HEK293 (cell line): ENCODE measurements at regions not wholly inside any gene's neighbourhood (a gene's known extent, or its start where the extent isn't known, plus 50 kb on each side); places are given as distances from the start of the nearest gene placed in this dataset.

Experiments used
- CTCF ChIA-PET: fragments of 350-600 bp; formaldehyde crosslinking; extraction: SDS; loops from one replicate; lab custom pipeline; 2021; ENCODE audit warnings: antibody characterized with exemption; lab: Yijun Ruan, JAX
- POLR2A ChIA-PET: fragments of 300-600 bp; formaldehyde crosslinking; extraction: SDS; loops from one replicate; lab custom pipeline; 2020; ENCODE audit warnings: antibody characterized with exemption, inconsistent platforms; lab: Yijun Ruan, JAX
- H3K27ac ChIP-seq: fragments of 200-500 bp; sonication (Bioruptor generic); 2 replicates; pipeline ENCODE4 v1.5.1; 2014; ENCODE audit warnings: low read depth, low read length, control low read depth, inconsistent platforms; ENCODE audit errors: extremely low read depth
- H3K36me3 ChIP-seq, 2 experiments: fragments of 200-500 bp in 1 of 2; sonication (Bioruptor generic) in 1 of 2; 1 replicate in 1 of 2; 2 replicates in 1 of 2; pipeline ENCODE4 v1.5.1; 2014 to 2017; ENCODE audit warnings: inconsistent platforms in 2 of 2, low read length in 2 of 2; ENCODE audit not compliant: control insufficient read depth in 2 of 2, insufficient read depth in 1 of 2
- H3K4me1 ChIP-seq: fragments of 200-500 bp; sonication (Bioruptor generic); 2 replicates; pipeline ENCODE4 v1.5.1; 2014; ENCODE audit warnings: mild to moderate bottlenecking, low read length, inconsistent platforms; ENCODE audit not compliant: control insufficient read depth, insufficient read depth
- H3K4me3 ChIP-seq: 2 replicates; pipeline ENCODE4 v1.5.1; 2011; ENCODE audit warnings: low read depth, mild to moderate bottlenecking, control low read depth, low read length, moderate library complexity
- H3K9me3 ChIP-seq: fragments of 200-500 bp; sonication (Bioruptor generic); 2 replicates; pipeline ENCODE4 v1.5.1; 2014; ENCODE audit warnings: low read depth, low read length, inconsistent platforms; ENCODE audit not compliant: control insufficient read depth, insufficient read depth
- BCL11B ChIP-seq: fragments of 450-650 bp; formaldehyde crosslinking; IDR thresholded peaks from 2 replicates; pipeline ENCODE4 v1.5.1; 2016; ENCODE audit warnings: low read depth, missing biosample characterization, missing genetic modification characterization
- FEZF1 ChIP-seq: fragments of 450-650 bp; formaldehyde crosslinking; IDR thresholded peaks from 2 replicates; pipeline ENCODE4 v1.5.1; 2016; ENCODE audit warnings: missing biosample characterization, missing genetic modification characterization
- RBAK ChIP-seq: fragments of 450-650 bp; formaldehyde crosslinking; IDR thresholded peaks from 2 replicates; pipeline ENCODE4 v1.5.1; 2016; ENCODE audit warnings: missing biosample characterization, missing genetic modification characterization
- SCRT2 ChIP-seq: fragments of 450-650 bp; formaldehyde crosslinking; IDR thresholded peaks from 2 replicates; pipeline ENCODE4 v1.5.1; 2016; ENCODE audit warnings: missing biosample characterization, missing genetic modification characterization
- SETDB1 ChIP-seq: IDR thresholded peaks from one replicate; pipeline ENCODE4 v1.6.1; 2017; ENCODE audit warnings: mild to moderate bottlenecking, low read length, moderate library complexity, mixed read lengths; ENCODE audit not compliant: insufficient read length
- SP2 ChIP-seq: fragments of 450-650 bp; formaldehyde crosslinking; IDR thresholded peaks from 2 replicates; pipeline ENCODE4 v1.5.1; 2016; ENCODE audit warnings: missing biosample characterization, missing genetic modification characterization
- TRIM28 ChIP-seq: IDR thresholded peaks from 2 replicates; pipeline ENCODE4 v1.6.1; 2011; ENCODE audit warnings: low read length, control low read depth, borderline replicate concordance
- ZBTB48 ChIP-seq: fragments of 450-650 bp; formaldehyde crosslinking; IDR thresholded peaks from 2 replicates; pipeline ENCODE4 v1.5.1; 2016; ENCODE audit warnings: missing biosample characterization, missing genetic modification characterization
- ZBTB7A ChIP-seq: fragments of 450-650 bp; formaldehyde crosslinking; IDR thresholded peaks from 2 replicates; pipeline ENCODE4 v1.5.1; 2016; ENCODE audit warnings: low read depth, missing biosample characterization, missing genetic modification characterization
- ZFP37 ChIP-seq: fragments of 450-650 bp; formaldehyde crosslinking; IDR thresholded peaks from 2 replicates; pipeline ENCODE4 v1.5.1; 2016; ENCODE audit warnings: missing biosample characterization, missing genetic modification characterization
- ZFP41 ChIP-seq: fragments of 450-650 bp; formaldehyde crosslinking; IDR thresholded peaks from 2 replicates; pipeline ENCODE4 v1.5.1; 2016; ENCODE audit warnings: missing biosample characterization, missing genetic modification characterization, borderline replicate concordance
- ZNF114 ChIP-seq: fragments of 450-650 bp; formaldehyde crosslinking; IDR thresholded peaks from 2 replicates; pipeline ENCODE4 v1.5.0; 2017; ENCODE audit warnings: missing biosample characterization, missing genetic modification characterization
- ZNF140 ChIP-seq: fragments of 450-650 bp; formaldehyde crosslinking; IDR thresholded peaks from 2 replicates; pipeline ENCODE4 v1.5.1; 2016; ENCODE audit warnings: missing biosample characterization, missing genetic modification characterization
- ZNF23 ChIP-seq: fragments of 450-650 bp; formaldehyde crosslinking; IDR thresholded peaks from 2 replicates; pipeline ENCODE4 v1.5.1; 2016; ENCODE audit warnings: missing biosample characterization, missing genetic modification characterization, borderline replicate concordance
- ZNF24 ChIP-seq: fragments of 450-650 bp; formaldehyde crosslinking; IDR thresholded peaks from 2 replicates; pipeline ENCODE4 v1.5.1; 2016; ENCODE audit warnings: missing biosample characterization, missing genetic modification characterization
- ZNF274 ChIP-seq, 2 experiments: fragments of 200-500 bp in 1 of 2; fragments of 450-650 bp in 1 of 2; sonication (Bioruptor generic) in 1 of 2; formaldehyde crosslinking in 1 of 2; IDR thresholded peaks; 2 replicates each; pipeline versions ENCODE4 v1.5.1 to v1.6.1; 2014 to 2016; ENCODE audit warnings: borderline replicate concordance in 1 of 2, inconsistent platforms in 1 of 2, low read length in 1 of 2, missing biosample characterization in 1 of 2, missing genetic modification characterization in 1 of 2
- ZNF335 ChIP-seq: fragments of 450-650 bp; formaldehyde crosslinking; conservative IDR thresholded peaks from 2 replicates; pipeline ENCODE4 v1.5.1; 2016; ENCODE audit warnings: missing biosample characterization, missing genetic modification characterization
- ZNF544 ChIP-seq: fragments of 450-650 bp; formaldehyde crosslinking; IDR thresholded peaks from 2 replicates; pipeline ENCODE4 v1.5.0; 2017; ENCODE audit warnings: missing biosample characterization, missing genetic modification characterization
- ZNF571 ChIP-seq: fragments of 450-650 bp; formaldehyde crosslinking; IDR thresholded peaks from 2 replicates; pipeline ENCODE4 v1.5.0; 2017; ENCODE audit warnings: missing biosample characterization, missing genetic modification characterization
- ZNF600 ChIP-seq: fragments of 450-650 bp; formaldehyde crosslinking; IDR thresholded peaks from 2 replicates; pipeline ENCODE4 v1.5.1; 2016; ENCODE audit warnings: missing biosample characterization, missing genetic modification characterization
- ZNF707 ChIP-seq: fragments of 450-650 bp; formaldehyde crosslinking; IDR thresholded peaks from 2 replicates; pipeline ENCODE4 v1.5.1; 2016; ENCODE audit warnings: missing biosample characterization, missing genetic modification characterization
- ZNF843 ChIP-seq: fragments of 450-650 bp; formaldehyde crosslinking; IDR thresholded peaks from 2 replicates; pipeline ENCODE4 v1.5.1; 2016; ENCODE audit warnings: missing biosample characterization, missing genetic modification characterization
- TF ChIP-seq, protein P1 (sequence below): fragments of 450-650 bp; formaldehyde crosslinking; IDR thresholded peaks from 2 replicates; pipeline ENCODE4 v1.5.1; 2017; ENCODE audit warnings: missing biosample characterization, missing genetic modification characterization
- TF ChIP-seq, protein P2 (sequence below): fragments of 450-650 bp; formaldehyde crosslinking; conservative IDR thresholded peaks from 2 replicates; pipeline ENCODE4 v1.5.1; 2016; ENCODE audit warnings: low read depth, missing biosample characterization, missing genetic modification characterization

GRCh38 chr1:99083338-99083737 lies 78.7 kb upstream of the PLPPR5 start:
- TF ChIP-seq ZNF24 (tag by site-specific recombination) (no peak), ZNF335 (tag by site-specific recombination) (no peak)
- CTCF ChIA-PET: no interaction called here

GRCh38 chr1:99084562-99084961 lies 79.9 kb upstream of the PLPPR5 start:
- ChIA-PET POLR2A (no interaction called here), CTCF (no interaction called here)
- Histone ChIP-seq H3K4me1 (no peaks in the 10 kb centered on the region), H3K4me3 (no peak overlapping the region), H3K36me3 (no peaks in the 10 kb centered on the region), H3K27ac (no peak overlapping the region), H3K9me3 (no peaks in the 10 kb centered on the region)
- TF ChIP-seq SCRT2 (tag by site-specific recombination) (no peak), ZNF114 (tag by site-specific recombination) (no peak), TRIM28 (no peak), ZFP37 (tag by site-specific recombination) (no peak), ZNF571 (tag by site-specific recombination) (no peak)

More at GRCh38 chr1:99083338-99083737, 78.7 kb upstream of the PLPPR5 start:
- Histone ChIP-seq H3K4me1 (no peaks in the 10 kb centered on the region), H3K9me3 (no peaks in the 10 kb centered on the region), H3K4me3 (no peak overlapping the region), H3K36me3 (no peaks in the 10 kb centered on the region), H3K27ac (no peak overlapping the region)
- POLR2A ChIA-PET: no interaction called here

- Histone ChIP-seq H3K36me3 (no peaks in the 10 kb centered on the region), H3K4me1 (no peaks in the 10 kb centered on the region), H3K9me3 (no peaks in the 10 kb centered on the region), H3K4me3 (no peak overlapping the region), H3K27ac (no peak overlapping the region)
- ChIA-PET POLR2A (no interaction called here), CTCF (no interaction called here)
- TF ChIP-seq ZNF23 (tag by site-specific recombination) (no peak), ZNF274 (IDR thresholded peaks at IDR 0.05; ENCODE audit: low read length) (no peak), ZNF274 (tag by site-specific recombination; IDR thresholded peaks at IDR 0.05; ENCODE audit: borderline replicate concordance) (no peak), ZNF544 (no peak), ZNF707 (tag by site-specific recombination) (no peak), FEZF1 (tag by site-specific recombination) (no peak), ZFP41 (tag by site-specific recombination) (no peak)
These were observed 81.4 kb upstream of the PLPPR5 start for GRCh38 chr1:99086057-99086456.

DNA sequence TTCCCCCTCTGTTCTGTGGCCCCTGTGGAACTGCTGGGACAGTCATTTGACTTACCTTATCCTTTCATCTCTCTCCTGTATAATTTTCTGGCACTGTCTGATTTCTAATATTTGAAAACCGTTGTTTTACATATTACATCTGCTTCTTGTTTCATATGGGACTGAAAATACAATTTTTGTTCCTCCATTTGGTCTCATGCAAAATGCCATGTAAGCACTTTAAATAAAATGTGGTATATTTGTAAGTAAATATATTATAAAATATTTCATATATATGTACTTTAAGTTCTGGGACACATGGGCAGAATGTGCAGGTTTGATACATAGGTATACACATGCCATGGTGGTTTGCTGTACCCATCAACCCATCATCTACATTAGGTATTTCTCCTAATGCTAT lies 93.9 kb upstream of the PLPPR5 start:
- Histone ChIP-seq H3K27ac (no peak overlapping the region), H3K9me3 (no peaks in the 10 kb centered on the region), H3K4me3 (no peak overlapping the region), H3K4me1 (no peaks in the 10 kb centered on the region), H3K36me3 (no peaks in the 10 kb centered on the region)
- POLR2A ChIA-PET: no interaction called here
- CTCF ChIA-PET: no interaction called here
- TF ChIP-seq ZNF843 (no peak), BCL11B (tag by site-specific recombination) (no peak), ZNF600 (tag by site-specific recombination) (no peak), SETDB1 (no peak), SP2 (tag by site-specific recombination) (no peak), ZNF140 (tag by site-specific recombination) (no peak), ZBTB48 (tag by site-specific recombination) (no peak), ZBTB7A (tag by site-specific recombination) (no peak), RBAK (no peak)
- TF ChIP-seq, protein P1, sequence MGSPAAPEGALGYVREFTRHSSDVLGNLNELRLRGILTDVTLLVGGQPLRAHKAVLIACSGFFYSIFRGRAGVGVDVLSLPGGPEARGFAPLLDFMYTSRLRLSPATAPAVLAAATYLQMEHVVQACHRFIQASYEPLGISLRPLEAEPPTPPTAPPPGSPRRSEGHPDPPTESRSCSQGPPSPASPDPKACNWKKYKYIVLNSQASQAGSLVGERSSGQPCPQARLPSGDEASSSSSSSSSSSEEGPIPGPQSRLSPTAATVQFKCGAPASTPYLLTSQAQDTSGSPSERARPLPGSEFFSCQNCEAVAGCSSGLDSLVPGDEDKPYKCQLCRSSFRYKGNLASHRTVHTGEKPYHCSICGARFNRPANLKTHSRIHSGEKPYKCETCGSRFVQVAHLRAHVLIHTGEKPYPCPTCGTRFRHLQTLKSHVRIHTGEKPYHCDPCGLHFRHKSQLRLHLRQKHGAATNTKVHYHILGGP (tag by site-specific recombination): no peak
- TF ChIP-seq, protein P2, sequence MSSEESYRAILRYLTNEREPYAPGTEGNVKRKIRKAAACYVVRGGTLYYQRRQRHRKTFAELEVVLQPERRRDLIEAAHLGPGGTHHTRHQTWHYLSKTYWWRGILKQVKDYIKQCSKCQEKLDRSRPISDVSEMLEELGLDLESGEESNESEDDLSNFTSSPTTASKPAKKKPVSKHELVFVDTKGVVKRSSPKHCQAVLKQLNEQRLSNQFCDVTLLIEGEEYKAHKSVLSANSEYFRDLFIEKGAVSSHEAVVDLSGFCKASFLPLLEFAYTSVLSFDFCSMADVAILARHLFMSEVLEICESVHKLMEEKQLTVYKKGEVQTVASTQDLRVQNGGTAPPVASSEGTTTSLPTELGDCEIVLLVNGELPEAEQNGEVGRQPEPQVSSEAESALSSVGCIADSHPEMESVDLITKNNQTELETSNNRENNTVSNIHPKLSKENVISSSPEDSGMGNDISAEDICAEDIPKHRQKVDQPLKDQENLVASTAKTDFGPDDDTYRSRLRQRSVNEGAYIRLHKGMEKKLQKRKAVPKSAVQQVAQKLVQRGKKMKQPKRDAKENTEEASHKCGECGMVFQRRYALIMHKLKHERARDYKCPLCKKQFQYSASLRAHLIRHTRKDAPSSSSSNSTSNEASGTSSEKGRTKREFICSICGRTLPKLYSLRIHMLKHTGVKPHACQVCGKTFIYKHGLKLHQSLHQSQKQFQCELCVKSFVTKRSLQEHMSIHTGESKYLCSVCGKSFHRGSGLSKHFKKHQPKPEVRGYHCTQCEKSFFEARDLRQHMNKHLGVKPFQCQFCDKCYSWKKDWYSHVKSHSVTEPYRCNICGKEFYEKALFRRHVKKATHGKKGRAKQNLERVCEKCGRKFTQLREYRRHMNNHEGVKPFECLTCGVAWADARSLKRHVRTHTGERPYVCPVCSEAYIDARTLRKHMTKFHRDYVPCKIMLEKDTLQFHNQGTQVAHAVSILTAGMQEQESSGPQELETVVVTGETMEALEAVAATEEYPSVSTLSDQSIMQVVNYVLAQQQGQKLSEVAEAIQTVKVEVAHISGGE (tag by site-specific recombination): no peak
